ENCODE measurements at regions not wholly inside any gene's neighbourhood (a gene's known extent, or its start where the extent isn't known, plus 50 kb on each side); places are given as distances from the start of the nearest gene placed in this dataset.
"Not testable (repeated sequence)": the region's sequence is repeated elsewhere in the genome, so short reads cannot be mapped to it uniquely, and the experiment has no call there.

DNA sequence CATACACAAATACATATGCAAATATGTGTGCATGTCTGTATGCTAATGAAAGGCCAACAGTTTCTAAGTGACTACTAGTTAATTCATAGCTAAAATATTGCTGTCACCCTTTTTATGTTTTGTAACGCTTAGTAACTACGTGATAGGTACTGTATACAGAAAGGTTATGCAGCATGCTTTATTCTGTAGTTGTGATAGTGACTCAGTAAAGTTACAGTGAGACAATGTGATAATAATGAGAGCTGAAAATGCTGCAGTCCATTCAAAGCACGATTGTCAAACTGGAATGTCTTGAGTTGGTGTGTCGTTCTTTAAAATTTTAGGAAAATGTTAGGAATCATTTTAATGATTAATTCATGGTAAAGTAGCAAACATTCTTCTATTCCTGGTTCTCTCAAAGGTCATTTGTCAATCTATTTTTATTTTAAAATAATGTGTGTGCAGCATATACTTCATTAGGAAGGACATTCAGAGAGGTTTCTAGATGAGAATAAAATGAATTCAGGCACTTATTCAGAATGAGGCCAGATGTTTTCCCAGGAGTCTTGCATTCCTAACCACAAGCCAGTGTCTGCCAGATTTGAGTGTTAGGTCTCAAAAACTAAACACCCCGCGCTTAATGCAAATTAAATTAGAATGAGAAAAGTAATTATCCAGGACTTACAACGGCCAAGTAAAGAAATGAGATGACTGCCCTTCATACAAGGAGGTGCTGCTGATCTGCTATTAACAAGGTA is 408.8 kb upstream of the FZD8 start:
- no peak for DNase-seq (ENCODE audit: low spot score)

DNA sequence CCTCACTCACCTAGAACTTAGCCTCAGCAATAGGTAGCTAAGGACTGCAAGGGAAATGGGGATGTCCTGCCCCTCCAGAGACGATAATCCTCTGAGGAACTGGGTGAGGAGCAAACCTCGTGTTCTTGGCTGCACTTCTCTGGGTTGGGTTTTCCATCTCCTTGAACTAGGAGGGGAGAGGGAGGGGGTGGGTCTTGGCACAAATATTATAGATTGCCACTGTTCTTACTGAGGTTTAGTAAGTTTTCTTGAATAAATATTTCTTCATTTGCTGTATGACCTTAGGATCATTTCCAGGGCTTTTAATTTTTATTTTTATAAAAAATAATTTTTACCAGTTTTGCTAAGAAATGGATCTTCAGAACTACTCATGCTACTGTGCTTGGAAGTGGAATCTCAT is 406.7 kb upstream of the FZD8 start:
- DNase-seq (ENCODE audit: low spot score), result no peak

DNA sequence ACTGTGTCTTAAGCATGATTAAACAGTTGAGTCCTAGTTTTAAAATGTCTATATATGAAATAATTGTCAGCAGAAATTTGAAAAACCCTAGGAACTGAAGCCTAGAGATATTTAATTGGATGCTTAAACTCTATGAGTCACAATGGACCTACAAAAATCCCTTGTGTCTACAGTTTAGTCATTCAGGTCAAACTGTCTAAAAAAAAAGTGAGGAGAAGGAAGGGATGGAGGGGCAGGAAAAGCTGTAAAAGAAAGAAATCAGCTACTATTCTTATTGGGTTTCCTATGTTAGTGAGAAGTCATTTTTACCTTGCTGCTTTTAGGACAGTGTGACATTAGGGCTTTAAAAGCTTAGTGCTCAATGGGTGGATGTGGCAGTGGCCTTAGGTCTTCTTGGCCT is 406.1 kb upstream of the FZD8 start:
- no peak for DNase-seq (ENCODE audit: low spot score)

DNA sequence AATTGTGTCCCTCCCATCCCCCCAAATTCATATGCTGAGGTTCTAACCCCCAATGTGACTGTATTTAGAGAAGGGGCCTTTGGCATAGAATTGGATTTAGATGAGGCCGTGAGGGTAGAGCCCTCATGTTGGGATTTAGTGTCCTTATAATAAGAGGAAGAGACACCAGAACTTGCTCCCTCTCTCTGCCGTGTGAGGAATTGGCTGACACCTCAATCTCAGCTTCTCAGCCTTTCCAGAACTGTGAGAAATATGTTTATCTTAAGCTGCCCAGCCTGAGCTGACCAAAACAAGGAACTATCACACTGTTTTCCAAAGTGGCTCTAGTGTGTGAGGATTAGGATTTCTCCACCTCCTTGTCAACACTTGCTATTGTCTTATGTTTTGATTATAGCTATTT is 400.0 kb upstream of the FZD8 start:
- DNase-seq (ENCODE audit: low spot score), result no peak

DNA sequence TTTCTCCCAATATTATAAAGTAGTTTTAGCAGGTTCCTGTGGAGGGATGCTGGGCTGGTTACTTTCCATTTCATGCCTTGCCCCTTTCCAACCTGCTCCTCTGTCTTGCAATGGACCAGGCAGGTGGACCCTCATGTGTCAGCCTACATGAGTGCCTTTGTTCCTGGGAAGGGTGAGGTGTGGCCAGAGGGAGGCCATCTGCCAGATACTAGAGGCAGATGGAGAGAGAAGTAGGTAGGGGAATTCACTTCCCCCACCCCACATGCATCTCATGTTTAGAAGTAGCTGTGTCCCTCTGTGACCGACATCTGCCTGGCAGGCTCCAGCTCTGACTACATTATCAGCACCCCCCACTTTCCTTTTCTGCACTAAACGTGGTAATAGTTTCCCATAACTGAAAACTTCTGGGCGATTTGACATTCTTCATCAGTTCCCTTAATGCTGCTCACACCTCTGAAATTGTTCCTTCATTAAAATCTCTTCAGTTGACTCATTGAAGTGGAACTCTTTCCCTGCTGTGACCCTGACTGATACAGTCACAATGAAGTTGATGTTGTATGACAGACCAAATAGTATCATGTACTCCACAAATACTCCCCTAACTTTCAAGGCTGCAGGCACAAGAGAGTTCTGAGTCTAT is 396.3 kb upstream of the FZD8 start:
- DNase-seq (ENCODE audit: low spot score), result no peak

DNA sequence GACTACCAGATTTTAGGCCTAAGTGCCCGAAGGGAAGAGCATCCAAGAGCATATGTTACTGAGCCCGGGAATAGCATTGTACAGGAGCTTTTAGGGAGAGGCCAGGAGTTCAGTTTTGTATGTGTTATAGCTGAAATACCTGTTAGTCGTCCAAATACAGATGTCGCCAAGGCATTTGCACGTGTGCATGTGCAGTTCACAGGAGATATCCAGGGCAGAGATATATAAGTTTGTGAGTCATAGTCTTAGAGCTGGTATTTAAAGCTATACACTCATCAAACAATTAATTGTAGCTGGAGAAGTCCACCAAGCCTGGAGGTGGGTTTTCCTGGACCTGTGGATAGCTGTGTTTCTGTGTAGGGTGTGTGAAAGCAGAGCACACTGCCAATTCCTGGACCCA is 394.0 kb upstream of the FZD8 start:
- DNase-seq (ENCODE audit: low spot score), result no peak

DNA sequence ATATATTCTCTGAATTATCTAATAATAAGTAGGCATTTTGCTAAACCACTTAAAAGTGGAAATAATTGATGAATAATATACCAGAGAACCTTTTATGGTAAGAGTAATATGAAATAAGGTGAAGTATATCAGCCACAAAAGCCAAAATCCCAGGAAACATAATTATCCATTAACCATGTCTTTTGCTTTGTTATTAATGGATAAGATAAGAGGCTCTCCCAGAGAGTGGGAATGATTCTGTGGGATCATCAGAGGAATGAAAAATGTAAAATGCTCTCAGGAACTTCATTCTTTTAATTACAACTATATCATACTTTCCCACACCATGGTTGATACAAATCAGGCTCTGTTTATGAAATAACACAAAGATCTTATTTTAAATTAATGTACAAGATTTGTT is 391.7 kb upstream of the FZD8 start:
- DNase-seq (ENCODE audit: low spot score), result no peak

DNA sequence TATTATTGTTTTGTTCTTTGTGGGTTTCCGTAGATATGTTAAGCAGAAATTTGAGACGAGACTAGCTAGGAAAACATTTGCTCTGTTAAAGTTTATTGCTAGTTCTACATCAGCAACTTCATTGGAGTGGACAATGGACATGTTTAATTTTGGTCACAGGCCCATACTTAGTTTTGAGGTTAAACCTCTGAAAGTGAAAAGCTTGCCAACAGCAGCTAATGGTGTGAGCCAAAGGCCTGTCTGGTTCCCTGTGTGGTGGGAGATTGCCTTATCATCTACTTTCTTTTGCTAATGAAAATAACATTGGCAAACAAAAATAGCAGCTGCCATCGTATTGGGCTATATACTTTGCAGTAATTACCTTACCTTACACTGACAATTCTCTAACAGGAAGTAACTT is 388.4 kb upstream of the FZD8 start:
- DNase-seq (ENCODE audit: low spot score), result no peak

DNA sequence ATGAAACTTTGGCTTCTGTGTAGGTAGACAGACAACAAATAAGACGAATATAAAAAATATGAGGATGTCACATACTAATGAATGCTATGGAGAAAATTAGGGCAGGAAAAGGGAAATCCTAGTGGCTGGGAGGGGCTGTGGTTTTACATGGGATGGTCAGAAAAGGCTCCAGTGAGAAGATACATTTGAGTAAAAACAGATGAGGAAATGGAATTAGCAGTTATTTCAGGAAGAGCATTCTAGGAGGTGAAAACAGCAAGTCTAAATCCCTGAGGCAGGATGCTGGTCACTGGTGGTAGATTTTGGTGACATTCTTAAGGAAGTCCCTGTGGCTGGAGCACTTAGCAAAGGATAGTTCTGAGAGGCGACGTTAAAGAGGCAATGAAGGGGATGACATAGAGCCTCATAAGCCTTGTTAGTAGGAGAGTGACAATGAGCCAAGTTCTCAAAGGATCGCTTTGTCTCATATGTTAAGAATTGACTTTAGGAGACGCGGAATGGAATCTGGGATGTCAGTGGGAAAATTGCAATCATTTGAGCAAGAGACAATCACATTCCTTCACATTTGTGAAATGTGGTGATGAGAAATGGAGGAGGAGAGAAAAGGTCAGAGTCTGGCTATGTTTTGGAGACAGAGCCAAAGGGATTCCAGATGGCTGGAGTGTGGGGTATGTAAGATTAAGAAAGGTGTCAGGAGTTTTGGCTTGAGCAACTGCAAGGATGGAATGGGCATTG is 384.7 kb upstream of the FZD8 start:
- DNase-seq (ENCODE audit: low spot score), result no peak

DNA sequence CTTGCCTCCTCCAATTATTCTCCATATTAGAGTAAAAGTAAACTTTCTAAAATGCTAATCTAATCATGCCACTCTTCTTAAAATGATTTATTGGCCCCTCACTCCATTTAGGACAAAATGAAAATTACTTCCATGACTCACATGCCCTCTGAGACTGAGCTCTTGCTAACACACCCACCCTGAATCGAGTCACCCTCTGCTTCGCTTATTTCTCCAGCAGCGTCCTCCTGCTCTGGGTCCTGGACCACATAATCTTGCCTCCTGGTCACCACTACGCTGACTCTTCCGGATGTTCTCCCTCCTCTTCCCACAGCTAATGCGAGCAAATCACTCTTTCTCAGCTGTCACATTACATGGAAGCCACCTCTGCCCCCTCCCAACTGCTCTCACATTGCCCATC is 384.0 kb upstream of the FZD8 start:
- DNase-seq (ENCODE audit: low spot score), result no peak

DNA sequence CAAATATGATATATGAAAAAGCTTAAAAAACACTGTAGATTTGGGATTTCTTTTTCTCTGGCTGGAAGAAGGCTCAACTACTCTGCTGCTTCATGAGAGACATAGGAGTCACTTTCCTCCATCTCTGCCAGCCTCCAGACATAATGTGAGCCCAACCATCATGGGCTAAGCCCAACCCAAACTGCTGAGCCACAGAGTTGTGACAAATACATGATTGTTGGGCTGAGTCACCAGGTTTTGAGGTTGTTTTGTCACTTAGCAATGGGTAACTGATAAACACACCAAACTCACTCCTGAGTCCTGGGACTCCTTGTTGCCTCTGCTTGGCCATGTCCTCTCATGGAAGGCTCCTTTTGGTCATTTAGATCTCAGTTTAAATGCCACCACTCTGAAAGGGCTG is 381.8 kb upstream of the FZD8 start:
- no peak for DNase-seq (ENCODE audit: low spot score)

DNA sequence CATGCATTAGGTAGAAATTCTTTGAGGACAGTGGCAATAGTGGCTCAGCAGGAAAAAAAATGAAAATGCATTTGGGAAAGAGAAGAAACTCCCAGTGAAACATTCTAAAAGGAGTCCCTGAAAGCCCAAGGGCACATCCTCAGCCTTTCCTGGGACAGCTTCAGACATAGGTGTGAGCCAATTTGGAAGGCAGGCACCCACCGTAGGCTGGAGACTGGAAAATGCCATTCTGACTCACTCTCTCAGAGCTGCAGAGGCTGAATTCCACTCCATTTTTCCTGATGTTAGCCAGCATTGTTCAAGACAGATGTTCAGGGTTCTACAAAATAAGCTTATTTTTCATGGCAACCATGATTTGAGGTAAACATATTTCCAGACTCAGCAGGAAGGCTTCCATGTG is 379.0 kb upstream of the FZD8 start:
- DNase-seq (ENCODE audit: low spot score), result no peak

DNA sequence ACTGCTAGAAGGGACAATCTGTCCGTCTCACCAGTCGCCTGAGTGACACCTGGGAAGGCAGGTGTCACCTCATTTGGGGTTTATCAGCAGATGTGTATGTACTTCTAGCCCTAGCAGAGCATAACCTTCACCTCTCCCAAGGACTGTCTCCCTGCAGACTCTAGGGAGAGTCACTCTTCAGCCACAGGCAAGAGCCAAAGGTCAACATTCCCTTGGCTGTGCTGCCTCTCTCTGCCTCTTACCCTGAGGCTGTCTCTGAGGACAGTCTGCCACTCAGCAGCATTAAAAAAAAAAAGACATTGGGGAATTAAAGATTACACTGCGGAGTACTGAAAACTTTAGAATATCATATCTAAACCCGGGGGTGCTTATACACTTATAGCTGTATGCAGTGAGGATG is 377.7 kb upstream of the FZD8 start:
- no peak for DNase-seq (ENCODE audit: low spot score)

DNA sequence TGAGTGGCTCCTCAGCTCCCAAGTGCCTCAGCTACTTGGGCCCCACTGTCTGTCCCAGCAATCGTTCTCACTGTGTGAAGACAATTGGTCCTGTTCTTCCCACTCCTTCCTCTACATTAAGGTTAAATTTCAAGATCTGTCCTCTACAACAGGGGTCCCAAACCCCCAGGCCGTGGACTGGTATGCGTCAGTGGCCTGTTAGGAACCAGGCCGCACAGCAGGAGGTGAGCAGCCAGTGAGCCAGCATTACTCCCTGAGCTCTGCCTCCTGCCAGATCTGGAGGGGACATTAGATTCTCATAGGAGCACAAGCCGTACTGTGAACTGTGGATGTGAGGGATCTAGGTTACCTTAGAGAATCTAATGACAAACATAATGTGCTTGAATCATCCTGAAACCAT is 376.9 kb upstream of the FZD8 start:
- DNase-seq (ENCODE audit: low spot score), result no peak

DNA sequence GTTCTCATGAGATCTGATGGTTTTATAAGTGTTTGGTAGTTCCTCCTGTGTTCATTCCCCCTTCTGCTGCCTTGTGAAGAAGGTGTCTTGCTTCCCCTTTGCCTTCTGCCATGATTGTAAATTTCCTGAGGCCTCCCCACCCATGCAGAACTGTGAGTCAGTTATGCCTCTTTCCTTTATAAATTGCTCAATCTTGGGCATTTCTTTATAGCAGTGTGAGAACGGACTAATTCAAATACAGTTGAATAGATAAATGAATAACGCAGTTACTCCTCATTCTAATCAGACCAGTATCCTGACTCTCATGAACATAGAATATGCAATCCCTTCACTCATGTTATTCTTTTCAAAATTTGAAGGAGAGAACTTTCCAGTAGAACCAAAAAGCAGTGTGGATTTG is 375.0 kb upstream of the FZD8 start:
- DNase-seq (ENCODE audit: low spot score), result no peak

DNA sequence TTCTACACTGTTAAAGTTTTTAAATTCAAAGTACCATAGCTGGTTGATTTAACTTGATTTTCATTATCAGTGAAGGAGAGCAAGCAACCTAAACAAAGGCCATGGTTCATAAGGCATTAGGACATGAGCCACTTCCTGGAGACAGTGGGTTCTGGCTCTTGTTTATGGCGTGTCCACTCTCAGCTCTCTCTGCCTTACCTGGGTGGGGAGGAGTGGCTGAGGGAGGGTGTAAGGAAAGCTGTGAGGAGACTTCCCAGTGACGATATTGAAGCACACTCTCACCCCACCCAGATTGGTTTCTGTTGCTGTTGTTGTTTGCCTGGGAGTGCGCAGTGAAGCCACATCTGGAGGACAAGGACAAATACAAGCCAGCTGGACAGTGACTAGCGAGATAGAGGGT is 365.3 kb upstream of the FZD8 start:
- DNase-seq (ENCODE audit: low spot score), result no peak

DNA sequence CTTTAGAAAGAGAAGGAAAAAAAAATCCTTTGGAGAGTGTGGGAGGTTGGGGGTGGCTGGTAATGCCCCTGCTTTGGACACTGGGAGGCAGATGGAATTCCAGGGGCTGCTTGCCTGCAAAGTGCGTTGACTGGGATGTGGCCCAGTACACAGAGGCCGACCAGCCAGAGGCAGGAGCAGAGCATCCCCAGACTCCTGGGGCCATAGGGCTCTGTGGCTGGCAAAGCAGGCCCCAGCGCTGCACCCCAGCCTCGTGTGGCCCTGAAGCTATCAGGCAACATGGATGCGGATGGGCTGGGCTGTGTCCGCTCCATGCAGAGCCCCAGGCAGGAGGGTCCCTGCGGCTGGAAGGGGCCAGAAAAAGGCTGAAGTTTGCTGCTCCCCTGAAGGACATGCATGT is 361.6 kb upstream of the FZD8 start:
- DNase-seq (ENCODE audit: low spot score), result no peak

DNA sequence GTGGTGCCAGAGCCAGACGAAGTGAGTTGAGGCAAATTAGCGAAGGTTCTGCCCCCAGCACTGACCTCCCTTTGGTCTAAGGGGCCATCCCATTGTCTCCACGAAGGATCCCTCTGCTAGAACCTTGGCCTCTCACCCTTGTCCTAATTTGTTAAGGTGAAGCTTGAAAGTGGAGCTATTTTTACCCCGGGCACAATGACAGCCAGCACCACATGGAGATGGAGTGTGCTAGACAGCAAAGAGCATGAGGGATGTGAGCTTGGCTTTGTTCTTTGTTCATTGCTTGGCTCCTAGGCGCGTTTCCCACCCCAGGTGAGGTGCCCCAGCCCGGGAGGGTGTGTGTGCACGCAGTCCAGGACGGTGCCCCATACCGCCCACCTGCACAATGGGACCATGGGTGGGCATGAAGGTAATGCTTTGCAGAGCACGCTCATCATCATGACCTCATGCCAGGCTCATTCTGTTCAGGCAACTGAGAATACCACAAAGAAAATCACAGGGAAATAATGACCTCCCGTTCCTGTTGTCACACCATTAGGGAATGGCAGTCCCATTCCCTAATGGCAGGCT is 361.0 kb upstream of the FZD8 start:
- no peak for DNase-seq (ENCODE audit: low spot score)

DNA sequence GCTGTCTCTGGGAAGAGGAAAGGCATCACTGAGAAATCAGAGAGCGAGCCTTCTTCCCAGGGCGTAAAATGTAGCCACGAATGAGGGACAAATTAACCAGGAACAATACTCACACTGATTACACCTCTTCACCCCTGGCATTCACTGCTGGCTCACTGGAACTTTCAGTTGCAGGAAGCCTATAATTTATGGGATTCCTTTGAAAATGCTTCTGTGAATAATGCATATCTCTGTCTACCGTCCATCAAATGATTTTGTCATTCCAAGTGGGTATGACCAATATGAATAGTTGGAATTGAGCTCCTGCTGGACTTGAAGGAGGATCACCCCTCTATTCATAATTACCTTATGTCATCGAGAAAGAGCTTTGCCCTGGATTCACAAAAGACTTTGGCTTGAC is 360.3 kb upstream of the FZD8 start:
- no peak for DNase-seq (ENCODE audit: low spot score)

DNA sequence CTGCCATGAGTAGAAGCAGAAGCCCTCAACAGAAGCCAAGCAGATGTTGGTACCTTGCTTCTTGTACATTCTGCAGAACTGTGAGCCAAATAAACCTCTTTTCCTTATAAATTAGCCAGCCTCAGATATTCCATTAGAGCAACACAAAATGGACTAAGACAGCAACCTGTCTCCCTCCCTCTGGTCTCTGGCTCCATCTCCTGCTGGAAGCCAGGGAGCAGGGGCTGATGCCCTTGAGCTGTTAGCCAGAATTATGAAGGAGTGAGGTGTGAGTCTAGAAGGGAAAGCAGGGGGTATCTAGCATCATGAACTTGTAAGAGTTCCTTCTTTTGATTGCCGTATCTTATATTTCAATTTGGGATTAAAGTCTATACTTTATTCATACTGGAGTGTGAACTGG is 358.7 kb upstream of the FZD8 start:
- DNase-seq (ENCODE audit: low spot score), result not testable (repeated sequence)

DNA sequence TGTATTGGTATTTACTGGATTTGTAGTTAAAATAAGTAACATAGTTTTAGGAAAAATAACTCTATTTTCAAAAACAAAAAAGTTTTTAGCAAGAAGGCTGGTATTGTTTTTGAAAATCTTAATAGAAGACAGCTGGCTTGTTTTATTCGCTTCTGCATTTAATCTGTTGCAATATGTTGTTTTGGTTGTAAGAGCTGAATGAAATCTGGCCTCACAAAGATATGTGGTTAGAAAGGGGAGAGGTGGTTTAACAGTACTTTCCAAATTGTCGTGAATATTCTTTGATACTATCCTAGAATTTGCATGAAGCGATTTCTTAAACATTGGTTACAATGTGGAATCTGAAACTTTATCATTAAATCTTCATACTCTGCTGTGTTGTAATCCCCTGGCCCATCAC is 355.9 kb upstream of the FZD8 start:
- DNase-seq (ENCODE audit: low spot score), result no peak

DNA sequence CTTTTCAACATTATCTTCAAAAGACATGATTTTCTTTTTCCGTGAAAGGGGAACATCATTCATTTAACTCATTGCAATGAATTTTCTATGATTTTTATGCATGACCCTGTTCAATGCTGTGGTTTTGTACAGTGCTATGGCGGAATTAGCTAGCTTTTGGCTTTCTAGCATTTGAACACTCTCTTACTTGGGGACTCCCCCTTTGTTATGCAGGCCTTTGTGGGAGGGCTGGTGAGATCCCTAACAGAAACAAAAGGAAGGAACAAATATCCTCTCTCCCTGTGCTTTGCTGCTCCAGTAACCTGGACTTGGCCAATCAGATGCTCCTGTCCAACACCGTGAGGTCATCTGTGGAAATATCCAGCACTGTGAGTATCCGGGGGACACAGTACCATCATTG is 353.4 kb upstream of the FZD8 start:
- DNase-seq (ENCODE audit: low spot score), result no peak
